Epithelial cell of proximal tubule (primary cell): ENCODE measurements at regions not wholly inside any gene's neighbourhood (a gene's known extent, or its start where the extent isn't known, plus 50 kb on each side); places are given as distances from the start of the nearest gene placed in this dataset.

Source experiments
- DNase-seq: peaks from one replicate; pipeline ENCODE4 v3.0.0-alpha.2; 2011; ENCODE audit warnings: low read depth
- H3K4me3 ChIP-seq: 2 replicates; pipeline ENCODE4 v1.5.1; 2011; ENCODE audit warnings: low read depth, mild to moderate bottlenecking, low read length
- TF ChIP-seq, protein P1 (sequence below): conservative IDR thresholded peaks from 2 replicates; pipeline ENCODE4 v1.5.1; 2012; ENCODE audit warnings: low read depth, mild to moderate bottlenecking, low read length

DNA sequence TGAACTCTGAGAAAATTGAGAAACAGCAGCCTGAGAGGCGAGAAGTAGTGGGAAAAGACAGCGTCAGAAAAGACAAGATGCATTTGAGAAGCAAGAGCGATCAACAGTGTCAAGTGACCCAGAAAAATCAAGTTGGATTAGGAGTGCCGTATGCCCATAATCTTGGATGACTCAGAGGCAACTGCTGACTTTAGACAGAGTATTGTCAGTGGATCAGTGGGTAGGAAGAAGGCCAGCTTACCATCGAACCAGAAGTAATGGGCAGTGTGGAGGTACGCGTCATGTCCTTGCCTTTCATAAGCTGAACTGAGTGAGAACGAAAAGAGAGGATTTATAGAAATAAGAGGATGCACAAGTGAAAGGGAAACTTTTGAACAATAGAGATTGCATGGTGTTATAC lies 151.0 kb upstream of the NAV3 start:
- TF ChIP-seq, protein P1, sequence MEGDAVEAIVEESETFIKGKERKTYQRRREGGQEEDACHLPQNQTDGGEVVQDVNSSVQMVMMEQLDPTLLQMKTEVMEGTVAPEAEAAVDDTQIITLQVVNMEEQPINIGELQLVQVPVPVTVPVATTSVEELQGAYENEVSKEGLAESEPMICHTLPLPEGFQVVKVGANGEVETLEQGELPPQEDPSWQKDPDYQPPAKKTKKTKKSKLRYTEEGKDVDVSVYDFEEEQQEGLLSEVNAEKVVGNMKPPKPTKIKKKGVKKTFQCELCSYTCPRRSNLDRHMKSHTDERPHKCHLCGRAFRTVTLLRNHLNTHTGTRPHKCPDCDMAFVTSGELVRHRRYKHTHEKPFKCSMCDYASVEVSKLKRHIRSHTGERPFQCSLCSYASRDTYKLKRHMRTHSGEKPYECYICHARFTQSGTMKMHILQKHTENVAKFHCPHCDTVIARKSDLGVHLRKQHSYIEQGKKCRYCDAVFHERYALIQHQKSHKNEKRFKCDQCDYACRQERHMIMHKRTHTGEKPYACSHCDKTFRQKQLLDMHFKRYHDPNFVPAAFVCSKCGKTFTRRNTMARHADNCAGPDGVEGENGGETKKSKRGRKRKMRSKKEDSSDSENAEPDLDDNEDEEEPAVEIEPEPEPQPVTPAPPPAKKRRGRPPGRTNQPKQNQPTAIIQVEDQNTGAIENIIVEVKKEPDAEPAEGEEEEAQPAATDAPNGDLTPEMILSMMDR = no peak
- peak; percentile 36 for DNase-seq
- H3K4me3 ChIP-seq = no peak overlapping the region

DNA sequence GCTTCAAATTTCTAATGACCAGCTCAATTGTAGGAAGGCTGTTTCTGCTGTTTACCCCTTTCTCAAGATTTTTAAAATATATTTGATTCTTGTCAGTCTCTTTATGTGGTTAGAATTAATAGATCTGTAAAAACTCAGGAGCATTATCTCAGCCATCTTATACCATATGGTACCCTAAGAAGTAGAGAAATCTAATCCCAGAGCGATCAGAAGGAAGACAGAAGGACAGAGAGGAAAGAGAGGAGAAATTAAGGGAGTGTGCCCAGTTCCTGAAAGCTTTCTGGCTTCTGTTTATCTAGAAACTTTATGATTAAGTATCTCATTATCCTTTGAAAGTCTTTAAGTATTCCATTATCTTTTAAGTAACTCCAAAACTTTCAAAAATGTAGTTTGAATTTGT lies 152.1 kb upstream of the NAV3 start:
- TF ChIP-seq, protein P1 = no peak
- no peak overlapping the region for H3K4me3 ChIP-seq
- DNase-seq = no peak

- H3K4me3 ChIP-seq = no peak overlapping the region
- TF ChIP-seq, protein P1 = no peak
- DNase-seq = no peak
Observed at GRCh38 chr12:77667101-77667500, 163.6 kb upstream of the NAV3 start.

GRCh38 chr12:77648716-77649115 lies 182.0 kb upstream of the NAV3 start:
- TF ChIP-seq, protein P1 = no peak
- DNase-seq = no peak

GRCh38 chr12:77645966-77646598 lies 184.6 kb upstream of the NAV3 start:
- no peak for DNase-seq
- no peak overlapping the region for H3K4me3 ChIP-seq
- TF ChIP-seq, protein P1 = no peak

More at GRCh38 chr12:77648716-77649115, 182.0 kb upstream of the NAV3 start:
- H3K4me3 ChIP-seq = no peak overlapping the region

GRCh38 chr12:77644915-77645605 lies 185.6 kb upstream of the NAV3 start:
- no peak for DNase-seq
- H3K4me3 ChIP-seq = no peak overlapping the region
- TF ChIP-seq, protein P1 = no peak

DNA sequence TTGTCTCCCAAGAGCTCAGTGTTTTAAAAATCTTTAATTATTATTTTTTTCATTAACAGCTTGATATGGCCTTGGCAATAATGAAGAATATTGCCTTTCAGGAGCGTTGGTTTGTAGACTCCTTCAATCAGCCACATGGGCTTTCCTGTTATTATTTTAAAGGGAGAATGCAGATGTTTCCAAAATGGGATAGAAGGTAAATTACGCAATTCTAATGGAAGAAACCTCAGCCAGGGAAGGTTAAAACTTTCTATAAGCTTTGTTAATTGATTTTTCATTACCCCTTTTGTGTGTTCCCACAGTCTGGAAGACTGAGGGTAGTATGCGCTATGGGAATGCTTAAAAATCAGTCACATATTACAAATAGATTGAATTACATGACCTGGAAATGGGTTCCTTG lies 188.4 kb upstream of the NAV3 start:
- DNase-seq = no peak
- no peak overlapping the region for H3K4me3 ChIP-seq
- TF ChIP-seq, protein P1 = no peak
